Breast epithelium (tissue), 4 donors: ENCODE measurements at regions not wholly inside any gene's neighbourhood (a gene's known extent, or its start where the extent isn't known, plus 50 kb on each side); places are given as distances from the start of the nearest gene placed in this dataset.
"Not testable (repeated sequence)": the region's sequence is repeated elsewhere in the genome, so short reads cannot be mapped to it uniquely, and the experiment has no call there.

Experiments
- DNase-seq, 2 donors: peaks; one replicate each; pipeline ENCODE4 v3.0.0-alpha.2; 2019; ENCODE audit warnings: low spot score in 2 of 2
- H3K27ac ChIP-seq, 2 donors: fragments of 200-600 bp; sonication (generic) in 1 of 2; one replicate each; pipeline ENCODE4 v1.5.1; 2016 to 2019; ENCODE audit warnings: mild to moderate bottlenecking in 1 of 2
- H3K27me3 ChIP-seq, 2 donors: fragments of 200-600 bp; sonication (generic) in 1 of 2; one replicate each; pipeline versions ENCODE4 v1.5.1 to v1.6.0; 2017 to 2019; ENCODE audit warnings: control low read depth in 1 of 2, mild to moderate bottlenecking in 1 of 2
- H3K36me3 ChIP-seq: fragments of 200-600 bp; one replicate; pipeline ENCODE4 v1.5.1; 2019
- H3K4me1 ChIP-seq, 2 donors: fragments of 200-600 bp; sonication (generic); one replicate each; pipeline ENCODE4 v1.5.1; 2016 to 2019; ENCODE audit warnings: control low read depth in 1 of 2
- H3K4me3 ChIP-seq, 3 donors: fragments of 200-600 bp; sonication (generic); 1 replicate in 2 of 3; 2 replicates in 1 of 3; pipeline ENCODE4 v1.5.1; 2016 to 2019; ENCODE audit warnings: mild to moderate bottlenecking in 3 of 3, moderate library complexity in 2 of 3
- H3K9me3 ChIP-seq, 2 donors: fragments of 200-600 bp; sonication (generic) in 1 of 2; one replicate each; pipeline ENCODE4 v1.5.1; 2016 to 2019; ENCODE audit warnings: control low read depth in 1 of 2
- CTCF ChIP-seq, 3 donors: fragments of 450-650 bp; IDR thresholded peaks; one replicate each; pipeline ENCODE4 v1.5.1; 2016 to 2017; ENCODE audit warnings: antibody characterized with exemption in 3 of 3, mild to moderate bottlenecking in 3 of 3, moderate library complexity in 3 of 3
- POLR2A ChIP-seq: fragments of 450-650 bp; IDR thresholded peaks from one replicate; pipeline ENCODE4 v1.6.1; 2016; ENCODE audit warnings: antibody characterized with exemption, mild to moderate bottlenecking, moderate library complexity
- POLR2AphosphoS5 ChIP-seq, 3 donors: sonication (generic); formaldehyde crosslinking; IDR thresholded peaks; one replicate each; pipeline ENCODE4 v1.6.1; 2017; ENCODE audit warnings: antibody characterized with exemption in 3 of 3
- intact Hi-C: fragments of 100-400 bp; cut with DNase I; formaldehyde crosslinking; loops from one replicate; pipeline ENCODE4 v1.15.1; 2023; ENCODE audit warnings: low total_unique reads

GRCh38 chr10:52499281-52499680 lies 185.2 kb downstream of the DKK1 start:
- no peaks in the 10 kb centered on the region for H3K4me1 ChIP-seq
- H3K9me3 ChIP-seq: peaks cover 3 to 7% of the 10 kb centered on the region in 2 donors
- H3K27ac ChIP-seq: no peak overlapping the region
- no peaks in the 10 kb centered on the region for H3K27me3 ChIP-seq
- intact Hi-C loops: no loop called here
- H3K4me3 ChIP-seq: no peak overlapping the region
- DNase-seq: no peak
- TF ChIP-seq CTCF (IDR thresholded peaks at IDR 0.05) (no peak), POLR2A (no peak), POLR2AphosphoS5 (IDR thresholded peaks at IDR 0.05) (no peak)
- no peaks in the 10 kb centered on the region for H3K36me3 ChIP-seq

DNA sequence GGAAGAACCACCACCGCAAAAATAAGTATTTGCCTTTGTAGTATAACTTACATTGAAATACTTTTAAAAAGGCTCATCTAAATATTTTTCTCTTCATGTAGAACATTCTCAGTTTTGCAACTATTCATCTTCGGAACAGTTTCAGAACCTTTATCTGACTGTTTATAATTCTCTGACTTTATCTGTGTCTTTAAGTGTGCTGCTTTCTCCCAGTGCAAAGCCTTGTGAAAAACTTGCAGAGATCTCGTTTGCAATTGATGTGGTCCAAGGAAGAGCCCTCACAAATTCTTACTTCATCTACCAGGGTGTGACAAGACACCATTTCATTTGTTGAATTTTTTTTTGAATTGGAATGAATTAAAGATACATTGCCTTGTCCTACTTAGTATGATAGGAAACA lies 186.4 kb downstream of the DKK1 start:
- no peaks in the 10 kb centered on the region for H3K27me3 ChIP-seq
- H3K27ac ChIP-seq: no peak overlapping the region
- no peak overlapping the region for H3K4me3 ChIP-seq
- H3K9me3 ChIP-seq: peaks cover 3 to 19% of the 10 kb centered on the region in 2 donors
- TF ChIP-seq POLR2A (no peak), CTCF (IDR thresholded peaks at IDR 0.05) (no peak), POLR2AphosphoS5 (IDR thresholded peaks at IDR 0.05) (no peak)
- no peaks in the 10 kb centered on the region for H3K36me3 ChIP-seq
- no peaks in the 10 kb centered on the region for H3K4me1 ChIP-seq
- intact Hi-C loops: no loop called here
- no peak for DNase-seq

- intact Hi-C loops: no loop called here
- no peak for DNase-seq
- H3K4me1 ChIP-seq: no peaks in the 10 kb centered on the region
Observed at GRCh38 chr10:52502237-52502636, 188.2 kb downstream of the DKK1 start.

GRCh38 chr10:52505341-52505740 lies 191.3 kb downstream of the DKK1 start:
- intact Hi-C loops, H3K4me3 ChIP-seq, DNase-seq, H3K36me3 ChIP-seq, H3K27me3 ChIP-seq, H3K27ac ChIP-seq, H3K4me1 ChIP-seq: not testable (repeated sequence)
- peaks cover 0 to 23% of the 10 kb centered on the region in 2 donors for H3K9me3 ChIP-seq

More at GRCh38 chr10:52502237-52502636, 188.2 kb downstream of the DKK1 start:
- H3K36me3 ChIP-seq: no peaks in the 10 kb centered on the region
- peaks cover 3 to 19% of the 10 kb centered on the region in 2 donors for H3K9me3 ChIP-seq
- TF ChIP-seq POLR2A: no peak
- no peak for TF ChIP-seq POLR2AphosphoS5 (IDR thresholded peaks at IDR 0.05)
- TF ChIP-seq CTCF (IDR thresholded peaks at IDR 0.05): no peak
- no peak overlapping the region for H3K4me3 ChIP-seq
- H3K27me3 ChIP-seq: no peaks in the 10 kb centered on the region
- H3K27ac ChIP-seq: no peak overlapping the region

- H3K4me1 ChIP-seq: no peaks in the 10 kb centered on the region
- TF ChIP-seq CTCF (IDR thresholded peaks at IDR 0.05) (no peak), POLR2A (no peak), POLR2AphosphoS5 (IDR thresholded peaks at IDR 0.05) (no peak)
Observed at GRCh38 chr10:52514481-52514880, 200.4 kb downstream of the DKK1 start.

GRCh38 chr10:52517012-52517411 lies 202.9 kb downstream of the DKK1 start:
- Histone ChIP-seq H3K36me3 (no peaks in the 10 kb centered on the region), H3K4me1 (no peaks in the 10 kb centered on the region), H3K9me3 (peaks cover 0 to 6% of the 10 kb centered on the region in 2 donors), H3K27me3 (no peaks in the 10 kb centered on the region), H3K4me3 (no peak overlapping the region), H3K27ac (no peak overlapping the region)
- no peak for DNase-seq
- intact Hi-C loops: no loop called here
- TF ChIP-seq POLR2AphosphoS5 (IDR thresholded peaks at IDR 0.05) (no peak), POLR2A (no peak), CTCF (IDR thresholded peaks at IDR 0.05) (no peak)

More at GRCh38 chr10:52514481-52514880, 200.4 kb downstream of the DKK1 start:
- no peak overlapping the region for H3K4me3 ChIP-seq
- H3K27ac ChIP-seq: no peak overlapping the region
- no peak for DNase-seq
- no peaks in the 10 kb centered on the region for H3K27me3 ChIP-seq
- intact Hi-C loops: no loop called here
- no peaks in the 10 kb centered on the region for H3K36me3 ChIP-seq
- peaks cover 0 to 11% of the 10 kb centered on the region in 2 donors for H3K9me3 ChIP-seq
